MM.1S (cell line): ENCODE measurements at regions not wholly inside any gene's neighbourhood (a gene's known extent, or its start where the extent isn't known, plus 50 kb on each side); places are given as distances from the start of the nearest gene placed in this dataset.

Source experiments
- EZH2 ChIP-seq: fragments of 300-600 bp; sonication (generic); optimal IDR thresholded peaks from 2 replicates; pipeline ENCODE3; 2017; ENCODE audit warnings: low read depth, mild to moderate bottlenecking, antibody characterized with exemption, low read length, mixed read lengths
- EZH2phosphoT487 ChIP-seq: fragments of 300-600 bp; sonication (generic); IDR thresholded peaks from 2 replicates; pipeline ENCODE4 v1.6.1; 2018; ENCODE audit warnings: antibody characterized with exemption, low read length
- TF ChIP-seq, protein P1 (sequence below): fragments of 300-600 bp; sonication (generic); IDR thresholded peaks from 2 replicates; pipeline ENCODE4 v1.5.1; 2016; ENCODE audit warnings: antibody characterized with exemption, low read length, mixed read lengths

DNA sequence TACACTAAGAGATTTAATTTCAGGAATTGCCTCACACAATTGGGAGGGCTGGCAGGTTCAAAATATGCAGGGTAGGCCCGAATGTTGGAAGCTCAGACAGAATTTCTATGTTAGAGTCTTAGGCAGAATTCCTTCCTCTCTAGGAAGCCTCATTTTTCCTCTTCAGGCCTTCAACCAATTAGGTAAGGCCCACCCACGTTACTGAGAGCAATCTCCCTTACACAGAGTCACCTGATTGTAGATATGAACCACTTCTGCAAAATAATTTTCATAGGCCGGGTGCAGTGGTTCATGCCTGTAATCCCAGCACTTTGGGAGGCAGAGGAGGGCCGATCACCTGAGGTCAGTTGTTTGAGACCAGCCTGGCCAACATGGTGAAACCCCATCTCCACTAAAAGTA lies 50.2 kb upstream of the HIVEP1 start:
- TF ChIP-seq, protein P1, sequence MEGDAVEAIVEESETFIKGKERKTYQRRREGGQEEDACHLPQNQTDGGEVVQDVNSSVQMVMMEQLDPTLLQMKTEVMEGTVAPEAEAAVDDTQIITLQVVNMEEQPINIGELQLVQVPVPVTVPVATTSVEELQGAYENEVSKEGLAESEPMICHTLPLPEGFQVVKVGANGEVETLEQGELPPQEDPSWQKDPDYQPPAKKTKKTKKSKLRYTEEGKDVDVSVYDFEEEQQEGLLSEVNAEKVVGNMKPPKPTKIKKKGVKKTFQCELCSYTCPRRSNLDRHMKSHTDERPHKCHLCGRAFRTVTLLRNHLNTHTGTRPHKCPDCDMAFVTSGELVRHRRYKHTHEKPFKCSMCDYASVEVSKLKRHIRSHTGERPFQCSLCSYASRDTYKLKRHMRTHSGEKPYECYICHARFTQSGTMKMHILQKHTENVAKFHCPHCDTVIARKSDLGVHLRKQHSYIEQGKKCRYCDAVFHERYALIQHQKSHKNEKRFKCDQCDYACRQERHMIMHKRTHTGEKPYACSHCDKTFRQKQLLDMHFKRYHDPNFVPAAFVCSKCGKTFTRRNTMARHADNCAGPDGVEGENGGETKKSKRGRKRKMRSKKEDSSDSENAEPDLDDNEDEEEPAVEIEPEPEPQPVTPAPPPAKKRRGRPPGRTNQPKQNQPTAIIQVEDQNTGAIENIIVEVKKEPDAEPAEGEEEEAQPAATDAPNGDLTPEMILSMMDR, result no peak
- TF ChIP-seq EZH2, result no peak
- no peak for TF ChIP-seq EZH2phosphoT487
